B cell (primary cell): ENCODE measurements at regions not wholly inside any gene's neighbourhood (a gene's known extent, or its start where the extent isn't known, plus 50 kb on each side); places are given as distances from the start of the nearest gene placed in this dataset.

Experiments used
- ATAC-seq: fragments of 200-7000 bp; cut with Tn5 transposase; one replicate; pipeline ENCODE4 v1.10.0; 2021; ENCODE audit warnings: low read depth, mild to moderate bottlenecking, moderate number of reproducible peaks, moderate library complexity
- CTCF ChIA-PET: fragments of 350-600 bp; sonication (Branson Sonifier 250); formaldehyde crosslinking; loops from one replicate; lab custom pipeline; 2021; ENCODE audit warnings: antibody characterized with exemption, inconsistent platforms; lab: Charles Lee
- POLR2A ChIA-PET: fragments of 350-600 bp; sonication (Branson Sonifier 250); formaldehyde crosslinking; loops from one replicate; lab custom pipeline; 2021; ENCODE audit warnings: antibody characterized with exemption; lab: Charles Lee
- DNase-seq: peaks from one replicate; pipeline ENCODE4 v3.0.0; 2013
- H2AFZ ChIP-seq: 2 replicates; pipeline ENCODE4 v1.6.1; 2012; ENCODE audit warnings: mild to moderate bottlenecking, low read depth, low read length; ENCODE audit not compliant: insufficient read depth, poor library complexity, severe bottlenecking
- H3K27ac ChIP-seq, 2 donors: 1 replicate in 1 of 2; 2 replicates in 1 of 2; pipeline ENCODE4 v1.5.1; 2012 to 2013; ENCODE audit warnings: low read length in 2 of 2, mild to moderate bottlenecking in 2 of 2, moderate library complexity in 1 of 2
- H3K27me3 ChIP-seq, 4 experiments: fragments of 200-600 bp in 1 of 4; sonication (generic) in 1 of 4; replicated peaks in 1 of 4; 1 replicate in 2 of 4; 2 replicates in 2 of 4; pipeline versions ENCODE4 v1.6.1 to v1.7.0; 2013 to 2016; ENCODE audit warnings: low read length in 3 of 4, mild to moderate bottlenecking in 2 of 4, mixed read lengths in 1 of 4, moderate library complexity in 1 of 4; ENCODE audit not compliant: insufficient read depth in 4 of 4, control insufficient read depth in 3 of 4; ENCODE audit errors: control extremely low read depth in 1 of 4
- H3K36me3 ChIP-seq, 2 experiments: replicated peaks in 1 of 2; 1 replicate in 1 of 2; 2 replicates in 1 of 2; pipeline versions ENCODE4 v1.6.1 to v1.7.1; 2013; ENCODE audit warnings: low read length in 1 of 2; ENCODE audit not compliant: insufficient read depth in 2 of 2, control insufficient read depth in 1 of 2; ENCODE audit errors: control extremely low read depth in 1 of 2, extremely low read depth in 1 of 2
- H3K4me1 ChIP-seq, 2 donors: fragments of 200-600 bp in 1 of 2; sonication (generic) in 1 of 2; 1 replicate in 1 of 2; 2 replicates in 1 of 2; pipeline versions ENCODE4 v1.5.1 to v1.6.1; 2013 to 2017; ENCODE audit warnings: low read length in 2 of 2; ENCODE audit not compliant: control insufficient read depth in 2 of 2, insufficient read depth in 2 of 2
- H3K4me2 ChIP-seq: replicated peaks from 2 replicates; pipeline ENCODE3; 2012; ENCODE audit warnings: mild to moderate bottlenecking, low read depth, low read length; ENCODE audit not compliant: poor library complexity, severe bottlenecking
- H3K4me3 ChIP-seq, 5 experiments: fragments of 200-600 bp in 1 of 5; sonication (generic) in 1 of 5; 1 replicate in 3 of 5; 2 replicates in 2 of 5; pipeline versions ENCODE4 v1.5.1 to v1.7.0; 2011 to 2016; ENCODE audit warnings: low read length in 4 of 5, mild to moderate bottlenecking in 4 of 5, low read depth in 2 of 5, control low read depth in 1 of 5, moderate library complexity in 1 of 5; ENCODE audit not compliant: insufficient read depth in 1 of 5; ENCODE audit errors: control extremely low read depth in 1 of 5, extremely low read depth in 1 of 5
- H3K79me2 ChIP-seq: fragments of 200-600 bp; sonication (generic); one replicate; pipeline ENCODE4 v1.6.0; 2016; ENCODE audit warnings: low read length; ENCODE audit not compliant: control insufficient read depth, insufficient read depth
- H3K9ac ChIP-seq: fragments of 200-600 bp; sonication (generic); 2 replicates; pipeline ENCODE4 v1.6.1; 2017; ENCODE audit warnings: mild to moderate bottlenecking, low read length, moderate library complexity
- H3K9me3 ChIP-seq, 3 donors: one replicate each; pipeline versions ENCODE4 v1.6.1 to v1.7.1; 2013; ENCODE audit warnings: low read length in 2 of 3; ENCODE audit not compliant: control insufficient read depth in 2 of 3, insufficient read depth in 1 of 3; ENCODE audit errors: control extremely low read depth in 1 of 3
- H4K20me1 ChIP-seq: 2 replicates; pipeline ENCODE4 v1.6.0; 2012; ENCODE audit warnings: mild to moderate bottlenecking, low read length; ENCODE audit not compliant: insufficient read depth, control insufficient read depth, poor library complexity, severe bottlenecking
- H3K27ac Mint-ChIP-seq: one replicate; pipeline ENCODE4 v1.8.0; 2021; ENCODE audit warnings: mixed read lengths
- H3K27me3 Mint-ChIP-seq: one replicate; pipeline ENCODE4 v1.8.0; 2021; ENCODE audit warnings: mixed read lengths
- H3K4me1 Mint-ChIP-seq: one replicate; pipeline ENCODE4 v1.8.0; 2021; ENCODE audit warnings: mixed read lengths
- H3K4me3 Mint-ChIP-seq: one replicate; pipeline ENCODE4 v1.8.0; 2021; ENCODE audit warnings: mixed read lengths
- H3K9me3 Mint-ChIP-seq: one replicate; pipeline ENCODE4 v1.8.0; 2022; ENCODE audit warnings: mixed read lengths; ENCODE audit not compliant: insufficient read depth
- CTCF ChIP-seq: fragments of 200-600 bp; IDR thresholded peaks from one replicate; pipeline ENCODE4 v1.8.0; 2022; ENCODE audit warnings: antibody characterized with exemption, mild to moderate bottlenecking
- EZH2 ChIP-seq: IDR thresholded peaks from 2 replicates; pipeline ENCODE4 v1.6.1; 2012; ENCODE audit warnings: borderline replicate concordance, low read depth, mild to moderate bottlenecking, moderate library complexity, low read length; ENCODE audit not compliant: insufficient read depth, poor library complexity, severe bottlenecking
- WGBS: methylation state at CpG from one replicate; pipeline ENCODE4 v1.1.5; 2013; ENCODE audit warnings: missing lambda C conversion rate; ENCODE audit not compliant: insufficient coverage; 5-methylcytosine and 5-hydroxymethylcytosine counted together
- intact Hi-C: fragments of 100-400 bp; cut with micrococcal nuclease; formaldehyde crosslinking; loops from one replicate; pipeline ENCODE4 v1.10.0; 2022

DNA sequence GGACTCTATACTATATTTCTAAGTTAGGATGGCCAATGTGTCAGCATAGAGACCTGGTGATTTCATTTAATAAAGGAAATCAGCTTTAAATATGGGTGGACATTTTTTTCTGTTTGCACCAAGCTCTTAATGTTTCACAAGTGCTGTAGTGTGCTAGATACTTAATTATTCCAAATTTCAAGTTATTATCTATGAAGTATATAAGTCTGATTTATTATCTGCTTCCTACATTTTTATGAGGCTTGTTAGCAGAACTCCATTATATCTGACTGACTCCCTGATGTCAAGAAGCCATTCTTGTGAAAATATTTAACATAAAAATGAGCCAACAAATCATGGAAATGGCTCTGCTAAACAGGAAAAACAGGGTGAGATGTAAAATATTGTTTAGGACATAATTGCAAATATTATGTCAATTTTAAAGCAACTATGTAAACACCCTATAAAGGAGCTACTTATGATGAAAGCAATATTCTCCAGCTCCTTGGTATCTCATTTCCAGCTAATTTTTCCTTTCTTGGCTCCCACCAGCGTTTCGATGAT, 1415.2 kb downstream of the GATA3 start:
- H3K9ac ChIP-seq = no peak overlapping the region

GRCh38 chr10:9470581-9470980, 1416.1 kb downstream of the GATA3 start:
- no peaks in the 10 kb centered on the region for H3K27me3 Mint-ChIP-seq
- Histone ChIP-seq H3K36me3 (no peaks in the 10 kb centered on the region), H3K27ac (no peak overlapping the region), H3K4me1 (no peaks in the 10 kb centered on the region), H2AFZ (no peak overlapping the region), H3K4me3 (no peak overlapping the region), H3K9ac (no peak overlapping the region), H3K4me2 (no peak overlapping the region), H3K27me3 (no peaks in the 10 kb centered on the region), H3K79me2 (no peaks in the 10 kb centered on the region), H4K20me1 (no peaks in the 10 kb centered on the region), H3K9me3 (no peaks in the 10 kb centered on the region)
- WGBS = no CpG with 5 or more reads among the region's 1 CpG
- POLR2A ChIA-PET = no interaction called here
- ATAC-seq (no peak), DNase-seq (no peak)
- TF ChIP-seq CTCF = no peak
- TF ChIP-seq EZH2 = no peak
- intact Hi-C loops = no loop called here
- no peak overlapping the region for H3K4me3 Mint-ChIP-seq
- peaks cover 3% of the 10 kb centered on the region for H3K9me3 Mint-ChIP-seq
- CTCF ChIA-PET = no interaction called here
- H3K4me1 Mint-ChIP-seq = no peaks in the 10 kb centered on the region
- H3K27ac Mint-ChIP-seq = no peak overlapping the region

More for the DNA sequence above, 1415.2 kb downstream of the GATA3 start:
- Histone ChIP-seq H3K9me3 (no peaks in the 10 kb centered on the region), H3K4me1 (no peaks in the 10 kb centered on the region), H4K20me1 (no peaks in the 10 kb centered on the region), H3K4me2 (no peak overlapping the region), H3K36me3 (no peaks in the 10 kb centered on the region), H3K27me3 (no peaks in the 10 kb centered on the region), H3K79me2 (no peaks in the 10 kb centered on the region), H2AFZ (no peak overlapping the region), H3K27ac (no peak overlapping the region), H3K4me3 (no peak overlapping the region)
- Mint-ChIP-seq H3K9me3 (peaks cover 3% of the 10 kb centered on the region), H3K27me3 (no peaks in the 10 kb centered on the region), H3K4me3 (no peak overlapping the region), H3K4me1 (no peaks in the 10 kb centered on the region), H3K27ac (no peak overlapping the region)
- no peak for DNase-seq
- ChIA-PET POLR2A (no interaction called here), CTCF (interaction anchor here (0.6 kb wide), 1 partner anchor 1105 kb away, joined by 3 read pairs; no protein-coding TSS in a partner anchor)
- intact Hi-C loops = no loop called here
- WGBS = no CpG with 5 or more reads among the region's 2 CpGs
- ATAC-seq = no peak
- no peak for TF ChIP-seq EZH2
- TF ChIP-seq CTCF = no peak
